H1 (cell line): ENCODE measurements at regions not wholly inside any gene's neighbourhood (a gene's known extent, or its start where the extent isn't known, plus 50 kb on each side); places are given as distances from the start of the nearest gene placed in this dataset.

ENCODE experiments used
- CTCF ChIA-PET: fragments of 300-600 bp; sonication (Branson Sonifier 250); formaldehyde crosslinking; loops from one replicate; lab custom pipeline; 2021; ENCODE audit not compliant: partially characterized antibody; lab: Charles Lee
- POLR2A ChIA-PET: fragments of 300-600 bp; sonication (Branson Sonifier 250); formaldehyde crosslinking; loops from one replicate; lab custom pipeline; 2021; ENCODE audit warnings: inconsistent platforms; ENCODE audit not compliant: partially characterized antibody; lab: Charles Lee
- DNase-seq, 2 experiments: peaks; one replicate each; pipeline versions ENCODE4 v3.0.0 to v3.0.0-alpha.2; 2010 to 2022; ENCODE audit warnings: low spot score in 2 of 2, low read depth in 1 of 2, mixed read lengths in 1 of 2
- FAIRE-seq: peaks from 2 replicates; lab custom pipeline; 2011; peaks lifted over from hg19 to GRCh38; lab: Jason Lieb, UNC
- H2AFZ ChIP-seq: 2 replicates; pipeline ENCODE4 v1.8.1; 2012; ENCODE audit warnings: low read length, inconsistent platforms
- H2AK5ac ChIP-seq: 2 replicates; pipeline ENCODE4 v1.6.1; 2013; ENCODE audit warnings: low read depth, low read length
- H2BK120ac ChIP-seq: replicated peaks from 2 replicates; pipeline ENCODE3; 2013; ENCODE audit warnings: low read depth, low read length, inconsistent platforms
- H2BK12ac ChIP-seq: 2 replicates; pipeline ENCODE4 v1.6.1; 2013; ENCODE audit warnings: low read depth, low read length
- H2BK15ac ChIP-seq: 2 replicates; pipeline ENCODE4 v1.6.1; 2013; ENCODE audit warnings: low read length
- H2BK20ac ChIP-seq: 2 replicates; pipeline ENCODE4 v1.6.1; 2013; ENCODE audit warnings: low read length
- H2BK5ac ChIP-seq: 2 replicates; pipeline ENCODE4 v1.6.1; 2013; ENCODE audit warnings: low read depth, low read length
- H3K14ac ChIP-seq: 2 replicates; pipeline ENCODE4 v1.6.1; 2013; ENCODE audit warnings: inconsistent platforms; ENCODE audit not compliant: insufficient read length
- H3K18ac ChIP-seq: 2 replicates; pipeline ENCODE4 v1.6.1; 2013; ENCODE audit warnings: low read length; ENCODE audit errors: extremely low read depth
- H3K23ac ChIP-seq: 2 replicates; pipeline ENCODE4 v1.6.1; 2013; ENCODE audit warnings: inconsistent platforms; ENCODE audit not compliant: insufficient read length
- H3K23me2 ChIP-seq: 2 replicates; pipeline ENCODE4 v1.6.1; 2013; ENCODE audit warnings: low read depth, low read length
- H3K27ac ChIP-seq: 2 replicates; pipeline ENCODE4 v1.6.1; 2011; ENCODE audit warnings: low read depth, low read length, inconsistent platforms
- H3K27me3 ChIP-seq, 4 experiments: replicated peaks in 1 of 4; 1 replicate in 1 of 4; 2 replicates in 3 of 4; pipeline versions ENCODE4 v1.6.1 to v1.8.1; 2011 to 2013; ENCODE audit warnings: low read length in 3 of 4, mild to moderate bottlenecking in 3 of 4, inconsistent platforms in 2 of 4, mixed read lengths in 2 of 4, moderate library complexity in 1 of 4; ENCODE audit not compliant: control insufficient read depth in 3 of 4, insufficient read depth in 3 of 4; ENCODE audit errors: extremely low read depth in 1 of 4
- H3K36me3 ChIP-seq, 4 experiments: 2 replicates each; pipeline versions ENCODE4 v1.6.1 to v1.8.1; 2011 to 2013; ENCODE audit warnings: mild to moderate bottlenecking in 4 of 4, low read length in 3 of 4, moderate library complexity in 2 of 4, control low read depth in 1 of 4, inconsistent platforms in 1 of 4; ENCODE audit not compliant: insufficient read depth in 4 of 4, control insufficient read depth in 2 of 4
- H3K4ac ChIP-seq: replicated peaks from 2 replicates; pipeline ENCODE3; 2013; ENCODE audit warnings: low read length, low read depth, mixed read lengths, inconsistent platforms; ENCODE audit not compliant: insufficient read length
- H3K4me1 ChIP-seq, 4 experiments: replicated peaks in 1 of 4; 1 replicate in 1 of 4; 2 replicates in 3 of 4; pipeline versions ENCODE4 v1.6.1 to v1.8.1; 2011 to 2013; ENCODE audit warnings: low read length in 3 of 4, inconsistent platforms in 2 of 4, mixed read lengths in 1 of 4; ENCODE audit not compliant: insufficient read depth in 4 of 4, control insufficient read depth in 3 of 4
- H3K4me2 ChIP-seq, 2 experiments: 2 replicates each; pipeline versions ENCODE4 v1.6.1 to v1.8.1; 2011 to 2013; ENCODE audit warnings: low read depth in 2 of 2, low read length in 2 of 2, control low read depth in 1 of 2, inconsistent platforms in 1 of 2, mild to moderate bottlenecking in 1 of 2; ENCODE audit not compliant: insufficient read depth in 1 of 2
- H3K4me3 ChIP-seq, 4 experiments: fragments of 200-600, 300-600 bp in 1 of 4; sonication (generic), shearing (Covaris generic), sonication (Bioruptor Twin) in 1 of 4; 2 replicates each; pipeline versions ENCODE4 v1.5.1 to v1.8.1; 2011 to 2016; ENCODE audit warnings: low read length in 4 of 4, low read depth in 3 of 4, control low read depth in 2 of 4, inconsistent platforms in 2 of 4, mild to moderate bottlenecking in 2 of 4, mixed read lengths in 1 of 4, moderate library complexity in 1 of 4; ENCODE audit not compliant: insufficient read depth in 2 of 4; ENCODE audit errors: extremely low read depth in 1 of 4
- H3K56ac ChIP-seq: replicated peaks from 2 replicates; pipeline ENCODE3; 2013; ENCODE audit warnings: low read depth, mild to moderate bottlenecking, mixed read lengths, low read length, inconsistent platforms; ENCODE audit not compliant: insufficient read length
- H3K79me1 ChIP-seq: 2 replicates; pipeline ENCODE4 v1.6.1; 2013; ENCODE audit warnings: low read depth, low read length, control low read depth
- H3K79me2 ChIP-seq, 2 experiments: 2 replicates each; pipeline versions ENCODE4 v1.6.1 to v1.8.1; 2012 to 2013; ENCODE audit warnings: low read length in 2 of 2, mild to moderate bottlenecking in 2 of 2, inconsistent platforms in 1 of 2; ENCODE audit not compliant: insufficient read depth in 2 of 2, control insufficient read depth in 1 of 2
- H3K9ac ChIP-seq, 4 experiments: replicated peaks in 1 of 4; 1 replicate in 1 of 4; 2 replicates in 3 of 4; pipeline versions ENCODE4 v1.6.1 to v1.8.1; 2011 to 2013; ENCODE audit warnings: low read depth in 3 of 4, low read length in 3 of 4, control low read depth in 2 of 4, mild to moderate bottlenecking in 2 of 4, moderate library complexity in 2 of 4, inconsistent platforms in 1 of 4; ENCODE audit errors: extremely low read depth in 1 of 4
- H3K9me3 ChIP-seq, 2 experiments: 2 replicates each; pipeline versions ENCODE4 v1.6.1 to v1.8.1; 2012 to 2013; ENCODE audit warnings: mild to moderate bottlenecking in 2 of 2, moderate library complexity in 2 of 2, control low read depth in 1 of 2, inconsistent platforms in 1 of 2, low read depth in 1 of 2, low read length in 1 of 2, mixed read lengths in 1 of 2; ENCODE audit not compliant: insufficient read depth in 2 of 2
- H4K20me1 ChIP-seq, 2 experiments: replicated peaks in 1 of 2; 2 replicates each; pipeline versions ENCODE3 to v1.8.1; 2011 to 2013; ENCODE audit warnings: inconsistent platforms in 2 of 2, low read length in 2 of 2, mild to moderate bottlenecking in 1 of 2; ENCODE audit not compliant: insufficient read depth in 2 of 2, control insufficient read depth in 1 of 2
- H4K5ac ChIP-seq: 2 replicates; pipeline ENCODE4 v1.6.1; 2013; ENCODE audit warnings: low read length, low read depth, mixed read lengths, inconsistent platforms; ENCODE audit not compliant: insufficient read length
- H4K8ac ChIP-seq: 2 replicates; pipeline ENCODE4 v1.8.0; 2013; ENCODE audit warnings: mild to moderate bottlenecking, moderate library complexity, low read length, inconsistent platforms; ENCODE audit not compliant: insufficient read depth; ENCODE audit errors: extremely low read depth
- H4K91ac ChIP-seq: replicated peaks from 2 replicates; pipeline ENCODE3; 2013; ENCODE audit warnings: low read length, mixed read lengths, inconsistent platforms; ENCODE audit not compliant: insufficient read length
- BACH1 ChIP-seq: IDR thresholded peaks from 2 replicates; pipeline ENCODE4 v1.6.1; 2012; ENCODE audit warnings: low read length, improper control_type of control experiment
- BRCA1 ChIP-seq: IDR thresholded peaks from 2 replicates; pipeline ENCODE4 v1.6.1; 2012; ENCODE audit warnings: low read depth, low read length, improper control_type of control experiment
- CHD2 ChIP-seq: IDR thresholded peaks from 2 replicates; pipeline ENCODE4 v1.6.1; 2012; ENCODE audit warnings: low read length, improper control_type of control experiment
- EP300 ChIP-seq, 2 experiments: IDR thresholded peaks; 1 replicate in 1 of 2; 2 replicates in 1 of 2; pipeline ENCODE4 v1.6.1; 2011 to 2012; ENCODE audit warnings: low read depth in 2 of 2, low read length in 2 of 2, mild to moderate bottlenecking in 2 of 2, borderline replicate concordance in 1 of 2, inconsistent platforms in 1 of 2, moderate library complexity in 1 of 2
- GABPA ChIP-seq: IDR thresholded peaks from 2 replicates; pipeline ENCODE4 v1.6.1; 2011; ENCODE audit warnings: mild to moderate bottlenecking, low read length, moderate library complexity, borderline replicate concordance; ENCODE audit not compliant: insufficient read depth
- GTF2F1 ChIP-seq: IDR thresholded peaks from 2 replicates; pipeline ENCODE4 v1.6.1; 2012; ENCODE audit warnings: low read depth, low read length, improper control_type of control experiment, borderline replicate concordance
- HDAC6 ChIP-seq: IDR thresholded peaks from one replicate; pipeline ENCODE4 v1.7.1; 2012; ENCODE audit warnings: low read depth, mild to moderate bottlenecking, inconsistent platforms, low read length, moderate library complexity
- JUND ChIP-seq: IDR thresholded peaks from 2 replicates; pipeline ENCODE4 v1.6.1; 2011; ENCODE audit warnings: mild to moderate bottlenecking, improper control_type of control experiment, low read length
- POLR2A ChIP-seq, 2 experiments: IDR thresholded peaks; 1 replicate in 1 of 2; 2 replicates in 1 of 2; pipeline ENCODE4 v1.6.1; 2011; ENCODE audit warnings: low read depth in 2 of 2, low read length in 2 of 2, mild to moderate bottlenecking in 2 of 2; ENCODE audit errors: control extremely low read depth in 1 of 2
- RAD21 ChIP-seq, 2 experiments: IDR thresholded peaks in 1 of 2; conservative IDR thresholded peaks in 1 of 2; 2 replicates each; pipeline ENCODE4 v1.6.1; 2011; ENCODE audit warnings: low read depth in 2 of 2, low read length in 2 of 2, improper control_type of control experiment in 1 of 2, inconsistent platforms in 1 of 2, mild to moderate bottlenecking in 1 of 2, moderate library complexity in 1 of 2
- SAP30 ChIP-seq: fragments of 300-600 bp; sonication (generic); IDR thresholded peaks from 2 replicates; pipeline ENCODE4 v1.7.1; 2012; ENCODE audit warnings: low read length, moderate library complexity, mild to moderate bottlenecking, inconsistent platforms; ENCODE audit not compliant: insufficient read depth, insufficient replicate concordance
- SUZ12 ChIP-seq: fragments of 200-600 bp; sonication (generic); IDR thresholded peaks from 2 replicates; pipeline ENCODE4 v1.6.1; 2012; ENCODE audit warnings: mild to moderate bottlenecking, inconsistent platforms, low read length, moderate library complexity, mixed read lengths
- TAF1 ChIP-seq: IDR thresholded peaks from 2 replicates; pipeline ENCODE4 v1.6.1; 2011; ENCODE audit warnings: mild to moderate bottlenecking, low read depth, low read length
- WGBS, 2 experiments: shearing (Covaris generic) in 1 of 2; methylation state at CpG; one replicate each; pipeline versions ENCODE4 v1.1.6 to v1.1.7; 2013 to 2015; ENCODE audit warnings: low lambda C conversion rate in 2 of 2, mixed read lengths in 2 of 2, inconsistent platforms in 1 of 2, low coverage in 1 of 2, missing lambda C conversion rate in 1 of 2; ENCODE audit not compliant: insufficient replicate concordance in 2 of 2, insufficient coverage in 1 of 2, insufficient read length in 1 of 2; ENCODE audit errors: extremely low coverage in 1 of 2, missing lambda C conversion rate in 1 of 2; 5-methylcytosine and 5-hydroxymethylcytosine counted together
- TF ChIP-seq, protein P1 (sequence below): IDR thresholded peaks from 2 replicates; pipeline ENCODE4 v1.6.1; 2012; ENCODE audit warnings: low read length, inconsistent platforms

GRCh38 chr3:81867875-81868274, 106.4 kb upstream of the GBE1 start:
- CTCF ChIA-PET, result no interaction called here
- H3K79me2 ChIP-seq, result no peaks in the 10 kb centered on the region
- TF ChIP-seq SUZ12 (no peak), GABPA (no peak), BRCA1 (no peak), JUND (no peak), TAF1 (no peak), HDAC6 (no peak), CHD2 (no peak), EP300 (IDR thresholded peaks at IDR 0.05; ENCODE audit: borderline replicate concordance in 1 of 2, low read depth in 2 of 2, low read length in 2 of 2) (no peak), RAD21 (IDR thresholded peaks at IDR 0.05 in 1 of 2, conservative IDR thresholded peaks at IDR 0.05 in 1 of 2; ENCODE audit: low read depth in 2 of 2, low read length in 2 of 2) (no peak), BACH1 (no peak), GTF2F1 (no peak), POLR2A (IDR thresholded peaks at IDR 0.05; ENCODE audit: control extremely low read depth in 1 of 2, low read depth in 2 of 2, low read length in 2 of 2) (no peak), SAP30 (no peak)
- TF ChIP-seq, protein P1, sequence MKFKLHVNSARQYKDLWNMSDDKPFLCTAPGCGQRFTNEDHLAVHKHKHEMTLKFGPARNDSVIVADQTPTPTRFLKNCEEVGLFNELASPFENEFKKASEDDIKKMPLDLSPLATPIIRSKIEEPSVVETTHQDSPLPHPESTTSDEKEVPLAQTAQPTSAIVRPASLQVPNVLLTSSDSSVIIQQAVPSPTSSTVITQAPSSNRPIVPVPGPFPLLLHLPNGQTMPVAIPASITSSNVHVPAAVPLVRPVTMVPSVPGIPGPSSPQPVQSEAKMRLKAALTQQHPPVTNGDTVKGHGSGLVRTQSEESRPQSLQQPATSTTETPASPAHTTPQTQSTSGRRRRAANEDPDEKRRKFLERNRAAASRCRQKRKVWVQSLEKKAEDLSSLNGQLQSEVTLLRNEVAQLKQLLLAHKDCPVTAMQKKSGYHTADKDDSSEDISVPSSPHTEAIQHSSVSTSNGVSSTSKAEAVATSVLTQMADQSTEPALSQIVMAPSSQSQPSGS, result no peak

More at GRCh38 chr3:81867875-81868274, 106.4 kb upstream of the GBE1 start:
- no peaks in the 10 kb centered on the region for H3K36me3 ChIP-seq
- H4K8ac ChIP-seq, result no peak overlapping the region
- H3K4me1 ChIP-seq, result no peaks in the 10 kb centered on the region; a peak in 2 of 7 replicates
- H3K27ac ChIP-seq, result no peak overlapping the region
- no peak overlapping the region for H4K91ac ChIP-seq
- H3K23me2 ChIP-seq, result no peaks in the 10 kb centered on the region; the same call in 1 of the 2 replicates
- H2AFZ ChIP-seq, result no peak overlapping the region
- 90% methylated on average over 2 of the region's 2 CpGs; no CpG with 5 or more reads in 1 of the 2 experiments for WGBS, 2 experiments
- H3K23ac ChIP-seq, result no peak overlapping the region
- H3K18ac ChIP-seq, result no peak overlapping the region
- FAIRE-seq (no peak), DNase-seq (no peak)
- no peak overlapping the region for H2BK120ac ChIP-seq
- POLR2A ChIA-PET, result no interaction called here
- no peak overlapping the region for H3K4ac ChIP-seq
- H3K4me2 ChIP-seq, result no peak overlapping the region
- no peak overlapping the region for H3K4me3 ChIP-seq
- no peaks in the 10 kb centered on the region for H4K20me1 ChIP-seq
- H3K9me3 ChIP-seq, result no peaks in the 10 kb centered on the region
- H2BK20ac ChIP-seq, result no peak overlapping the region
- H3K56ac ChIP-seq, result no peak overlapping the region
- H2BK12ac ChIP-seq, result no peak overlapping the region
- H3K14ac ChIP-seq, result no peak overlapping the region
- H2BK15ac ChIP-seq, result no peak overlapping the region
- H3K9ac ChIP-seq, result no peak overlapping the region
- no peak overlapping the region for H4K5ac ChIP-seq
- no peak overlapping the region for H2AK5ac ChIP-seq
- H2BK5ac ChIP-seq, result no peak overlapping the region
- H3K79me1 ChIP-seq, result no peaks in the 10 kb centered on the region
- no peaks in the 10 kb centered on the region for H3K27me3 ChIP-seq
